NCI-H2081 (cell line): ENCODE measurements at regions not wholly inside any gene's neighbourhood (a gene's known extent, or its start where the extent isn't known, plus 50 kb on each side); places are given as distances from the start of the nearest gene placed in this dataset.

Experiments
- DNase-seq, 2 experiments: peaks; one replicate each; lab custom pipeline; 2025; lab: John Stamatoyannopoulos, UW

- DNase-seq: no peak
Observed at GRCh38 chr1:221104596-221104995, 225.4 kb downstream of the HLX start.

DNA sequence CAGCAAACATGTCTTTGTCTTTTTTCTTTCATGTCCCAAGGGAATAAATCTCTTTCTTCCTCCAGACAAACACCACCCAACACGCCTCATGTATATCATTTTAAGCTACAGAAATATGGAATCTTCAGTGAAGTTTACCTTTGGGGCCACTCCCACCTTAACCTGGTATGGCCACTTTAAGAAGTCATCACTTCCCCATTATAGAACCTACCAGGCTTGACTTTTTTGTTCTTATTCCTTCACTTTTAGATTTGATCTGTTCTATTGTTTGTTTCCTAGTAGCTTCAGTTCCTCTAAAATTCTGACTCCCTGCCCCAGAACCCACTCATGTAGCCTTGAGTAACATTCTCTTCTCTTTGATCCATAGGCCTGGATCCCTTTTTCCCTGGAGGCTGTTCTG, 226.3 kb downstream of the HLX start:
- DNase-seq: no peak

GRCh38 chr1:221106616-221107015, 227.4 kb downstream of the HLX start:
- no peak for DNase-seq

- DNase-seq: no peak
Observed at GRCh38 chr1:221109930-221110329, 230.7 kb downstream of the HLX start.

DNA sequence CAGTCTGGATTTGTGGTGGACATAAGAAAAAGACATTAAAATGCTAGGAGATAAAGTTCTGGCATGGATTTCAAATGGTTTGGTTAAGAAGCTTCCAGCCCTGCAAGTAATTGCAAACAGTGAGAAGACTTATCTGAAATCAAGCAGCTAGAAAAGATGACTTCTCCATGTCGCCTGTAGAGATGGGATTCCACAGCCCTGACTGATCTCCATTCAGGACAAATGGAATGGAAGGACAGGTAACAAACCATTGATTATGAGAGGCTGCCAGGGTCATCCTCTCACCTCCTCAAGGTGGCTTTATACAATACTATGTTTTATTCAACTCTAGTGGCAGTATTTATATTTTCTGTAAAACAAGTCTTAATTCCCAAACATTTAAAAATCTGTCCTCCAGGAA, 237.9 kb downstream of the HLX start:
- DNase-seq: no peak

- no peak for DNase-seq
Observed at GRCh38 chr1:221117548-221117951, 238.3 kb downstream of the HLX start.

- no peak for DNase-seq
Observed at GRCh38 chr1:221118176-221118937, 239.1 kb downstream of the HLX start.

- DNase-seq: no peak
Observed at GRCh38 chr1:221118938-221119320, 239.7 kb downstream of the HLX start.

GRCh38 chr1:221122501-221122900, 243.3 kb downstream of the HLX start:
- no peak for DNase-seq

DNA sequence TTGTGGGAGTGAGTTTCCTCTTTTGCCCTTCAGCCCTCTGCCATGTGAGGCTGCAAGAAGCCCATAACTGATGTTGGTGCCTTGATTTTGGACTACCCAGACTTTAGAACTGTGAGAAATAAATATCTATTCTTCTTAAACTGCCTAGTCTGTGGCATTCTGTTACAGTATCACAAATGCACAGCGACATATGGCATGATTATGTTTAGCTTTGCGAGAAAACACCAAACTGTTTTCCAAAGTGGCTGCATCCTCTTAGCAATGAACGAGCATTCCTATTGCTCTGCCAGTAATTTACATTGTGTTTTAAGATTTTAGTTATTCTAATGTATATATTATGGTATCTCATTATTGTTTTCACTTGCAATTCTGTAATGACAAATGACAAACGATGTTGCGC, 246.7 kb downstream of the HLX start:
- no peak for DNase-seq

GRCh38 chr1:221137666-221138065, 258.4 kb downstream of the HLX start:
- no peak for DNase-seq

- DNase-seq: no peak
Observed at GRCh38 chr1:221138516-221138915, 259.3 kb downstream of the HLX start.

DNA sequence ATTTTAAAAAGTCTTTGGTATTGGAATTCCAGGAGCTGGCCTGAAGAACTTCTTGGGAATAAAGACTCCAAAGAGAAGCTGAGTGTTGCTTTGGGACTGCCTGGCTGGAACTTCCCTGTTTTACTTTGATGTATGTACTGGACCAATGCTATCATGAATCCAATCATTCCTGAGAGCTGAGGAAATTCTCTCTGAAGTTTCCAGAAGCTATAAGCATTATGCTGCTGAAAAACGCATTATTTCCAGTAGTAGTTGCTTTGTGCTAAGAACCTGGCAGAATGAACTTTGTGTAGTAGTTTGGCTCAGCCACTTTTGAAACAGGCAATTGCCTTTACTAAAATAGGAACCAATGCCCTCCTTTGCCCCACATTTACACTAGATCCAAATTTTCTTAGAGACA, 260.7 kb downstream of the HLX start:
- no peak for DNase-seq

GRCh38 chr1:221141096-221141495, 261.9 kb downstream of the HLX start:
- no peak for DNase-seq

DNA sequence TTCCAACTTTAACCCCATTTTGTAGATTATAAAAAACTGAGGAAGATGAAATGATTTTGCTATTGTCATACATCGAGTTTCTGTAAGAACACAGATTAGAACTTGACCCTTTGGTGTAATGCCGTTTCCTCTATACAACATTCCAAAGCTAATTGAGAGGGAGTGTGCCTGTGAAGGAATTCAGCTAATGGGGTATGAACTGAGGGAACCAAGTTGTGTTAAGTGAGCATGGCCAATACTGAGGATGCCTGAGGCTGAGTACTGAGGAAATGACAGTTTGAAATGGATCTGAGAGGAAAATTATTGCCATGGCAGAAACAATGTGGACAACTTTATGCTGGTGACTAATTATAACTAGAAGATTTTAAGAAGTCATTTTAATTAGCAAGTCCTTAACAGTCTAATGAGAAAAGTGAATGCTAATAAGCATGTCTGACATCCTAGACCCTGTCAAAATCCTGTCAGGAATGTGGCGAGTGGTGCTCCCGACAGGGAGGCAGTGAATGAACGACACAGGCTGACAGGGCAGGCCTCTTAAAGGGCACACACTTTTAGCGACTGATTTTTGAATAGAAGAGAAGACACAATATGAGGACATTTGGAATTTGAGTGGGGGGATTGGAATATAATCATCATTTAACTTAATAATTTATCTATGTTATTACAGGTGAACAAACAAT, 262.5 kb downstream of the HLX start:
- no peak for DNase-seq

GRCh38 chr1:221148660-221149059, 269.4 kb downstream of the HLX start:
- no peak for DNase-seq

GRCh38 chr1:221149111-221149510, 269.9 kb downstream of the HLX start:
- no peak for DNase-seq

GRCh38 chr1:221149555-221150075, 270.4 kb downstream of the HLX start:
- DNase-seq: no peak

- no peak for DNase-seq
Observed at GRCh38 chr1:221150996-221151395, 271.8 kb downstream of the HLX start.

DNA sequence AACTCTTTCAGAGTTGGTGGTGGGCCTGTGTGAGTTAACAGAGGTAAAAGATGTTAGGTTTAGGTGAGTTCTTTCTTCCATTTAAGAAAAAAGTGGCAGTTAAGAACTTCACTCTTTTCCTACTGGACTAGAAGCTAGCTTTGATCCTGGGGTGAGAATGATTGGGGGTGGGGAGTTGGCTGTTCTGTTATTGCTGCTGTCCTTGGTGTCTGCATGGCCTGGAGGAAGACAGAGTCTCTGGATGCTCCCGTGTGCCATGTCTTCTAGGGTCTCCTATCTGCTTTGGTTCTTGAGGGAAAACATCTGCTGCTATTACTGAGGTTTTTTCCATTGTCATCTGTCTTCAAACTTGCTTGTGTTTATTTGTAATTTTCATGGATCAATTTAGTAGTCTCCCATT, 275.7 kb downstream of the HLX start:
- no peak for DNase-seq

- no peak for DNase-seq
Observed at GRCh38 chr1:221157026-221157761, 278.0 kb downstream of the HLX start.

DNA sequence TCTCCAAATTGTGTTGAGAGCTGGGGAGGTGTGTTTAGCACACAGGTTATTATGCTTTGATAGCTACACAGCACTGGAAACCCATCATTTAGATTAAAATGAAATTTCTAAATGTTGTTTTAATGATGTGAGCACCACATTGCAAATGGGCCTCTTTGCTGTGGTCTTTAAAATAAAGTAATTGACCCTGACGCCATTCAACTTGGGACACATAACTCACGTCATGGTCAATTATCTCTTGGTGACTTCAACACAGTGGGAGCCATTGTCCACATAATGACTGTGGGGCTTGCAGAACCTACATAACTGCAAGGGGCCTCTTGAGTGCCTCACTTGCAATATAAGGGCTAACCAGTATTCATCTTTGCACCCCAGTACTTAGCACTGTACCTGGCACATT, 280.4 kb downstream of the HLX start:
- peak; percentile 41 to 72 for DNase-seq

DNA sequence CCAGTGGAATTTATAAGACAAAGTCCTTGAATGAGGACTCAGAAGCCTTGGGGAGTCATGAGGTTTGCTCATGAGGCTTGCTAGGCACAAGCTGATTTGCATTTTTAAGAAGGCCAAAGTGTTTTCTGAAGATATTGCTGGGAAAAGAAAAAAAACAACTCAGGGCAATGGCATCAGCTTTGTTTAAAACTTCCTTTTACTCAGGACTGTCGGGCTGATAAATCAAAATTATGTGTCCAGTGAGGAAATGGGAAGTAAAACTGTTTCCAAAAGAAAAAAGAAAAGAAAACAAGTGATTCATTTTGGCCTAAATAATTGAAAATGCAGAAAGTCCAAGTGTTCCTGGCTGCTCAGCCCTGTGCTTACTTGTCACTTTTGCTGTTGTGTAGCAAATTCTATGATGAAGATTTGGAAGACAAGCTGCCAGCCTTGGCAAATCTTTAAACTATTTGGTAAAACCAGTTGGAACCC, 282.4 kb downstream of the HLX start:
- no peak for DNase-seq
